Muscle of back (tissue), 3 donors: ENCODE measurements at regions not wholly inside any gene's neighbourhood (a gene's known extent, or its start where the extent isn't known, plus 50 kb on each side); places are given as distances from the start of the nearest gene placed in this dataset.

Experiments
- DNase-seq, 3 donors: peaks; one replicate each; pipeline versions ENCODE4 v3.0.0 to v3.0.0-alpha.2; 2013

DNA sequence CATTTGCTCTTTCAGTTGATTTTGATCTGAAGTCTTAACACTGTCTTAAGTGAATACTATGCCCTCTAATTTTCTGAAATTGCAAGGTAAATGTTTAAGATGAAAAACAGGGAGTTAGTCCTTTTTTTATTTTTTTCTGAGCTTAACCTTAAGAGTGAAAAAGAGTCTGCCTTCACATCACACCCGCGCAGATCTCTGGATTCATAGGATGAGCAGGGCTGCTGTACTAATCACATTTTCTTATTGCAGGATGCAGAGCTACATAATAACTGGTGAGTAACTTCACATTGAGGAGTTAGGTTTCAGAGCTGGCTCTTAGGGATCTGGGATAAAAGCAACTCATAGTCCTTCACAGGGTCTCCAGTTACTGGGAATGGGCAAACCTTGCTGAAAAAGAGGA is 188.7 kb upstream of the ATP1B1 start:
- no peak for DNase-seq

DNA sequence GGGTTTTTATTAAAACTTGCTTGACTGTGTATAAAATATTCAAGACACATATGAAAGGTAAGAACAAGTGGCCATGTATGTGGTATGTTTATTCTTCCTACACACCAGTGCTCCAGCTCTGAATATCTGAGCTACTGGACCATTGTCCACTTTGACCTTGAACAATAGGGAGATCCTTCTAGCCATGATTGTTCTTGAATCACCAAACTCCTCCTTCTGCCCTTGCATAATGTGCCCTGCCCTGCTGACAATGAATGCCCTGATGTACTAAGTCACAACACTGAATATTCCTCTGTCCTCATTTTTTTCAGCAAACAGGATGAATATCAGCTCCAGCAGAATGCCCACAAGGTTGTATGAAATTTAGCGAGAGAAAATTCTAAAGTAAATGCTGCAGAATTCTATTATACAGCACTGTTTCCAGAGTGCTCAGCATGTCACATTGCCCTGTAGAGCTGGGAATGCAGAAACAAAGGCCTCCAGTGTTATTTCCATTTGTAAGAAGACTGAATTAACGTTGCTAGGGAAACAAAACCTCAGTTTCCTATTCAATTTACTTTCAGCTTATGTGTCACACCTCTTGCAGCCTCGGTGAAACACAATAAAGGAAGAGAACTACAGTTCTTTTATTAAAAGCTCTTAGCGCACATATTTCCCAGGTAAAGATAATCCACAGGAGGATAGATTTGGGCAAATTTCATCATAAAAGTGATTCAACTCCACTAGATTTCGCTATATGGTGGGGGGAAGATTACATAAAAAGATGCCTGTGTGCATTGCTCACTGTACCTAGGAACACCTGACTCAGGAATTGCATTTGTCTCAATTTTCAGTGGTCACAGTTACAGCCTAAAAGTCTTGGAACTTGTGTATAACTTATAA is 187.4 kb upstream of the ATP1B1 start:
- no peak for DNase-seq

DNA sequence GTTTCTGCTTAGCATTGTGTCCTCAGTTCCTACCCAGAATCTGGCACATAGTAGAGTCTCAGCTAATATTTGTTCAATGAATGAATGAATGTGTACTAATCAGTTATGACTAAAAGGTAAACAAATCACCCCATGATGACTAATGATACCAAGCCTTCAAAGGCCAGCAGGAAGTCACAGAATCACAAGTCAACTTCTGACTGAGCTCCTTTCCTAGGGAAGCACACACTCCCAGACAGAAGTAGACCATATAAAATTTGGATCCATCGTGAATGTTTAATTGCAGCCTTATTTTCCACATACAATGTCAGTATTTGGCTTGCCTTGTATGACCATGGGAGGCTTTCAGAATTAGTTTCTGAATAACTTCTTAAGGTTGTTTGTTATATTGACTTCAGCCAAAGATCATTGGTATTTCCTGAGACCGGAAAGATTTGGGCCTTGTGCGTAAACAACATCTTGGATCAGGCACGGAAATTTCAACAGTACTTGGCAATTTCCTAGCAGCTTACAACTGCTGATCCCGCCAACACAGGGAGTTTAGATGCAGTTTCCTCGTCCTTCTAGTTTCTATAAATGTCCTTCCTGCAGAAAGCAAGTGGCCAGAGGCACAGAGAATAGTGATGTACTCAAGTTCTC is 185.9 kb upstream of the ATP1B1 start:
- DNase-seq = peak in 2 of 3 donors; percentile 14 to 68

DNA sequence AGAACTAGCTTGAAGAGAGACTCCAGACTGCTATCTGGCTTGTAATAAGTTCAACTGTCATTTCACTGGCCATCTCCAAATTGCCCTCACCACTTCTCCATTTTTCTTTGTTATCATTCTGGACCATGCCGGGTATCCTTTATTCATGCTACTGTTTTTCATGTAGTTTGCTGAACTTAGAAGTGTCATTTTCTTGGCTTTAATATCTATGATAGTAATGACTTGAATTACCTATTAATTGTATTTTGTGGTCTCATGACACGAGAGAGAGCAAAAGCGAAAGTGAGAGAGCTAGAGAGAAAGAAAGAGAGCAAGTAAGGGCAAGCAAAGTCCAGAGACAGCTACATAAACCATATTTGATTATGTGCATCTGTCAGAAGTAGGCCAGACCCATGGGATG is 184.9 kb upstream of the ATP1B1 start:
- DNase-seq = no peak

DNA sequence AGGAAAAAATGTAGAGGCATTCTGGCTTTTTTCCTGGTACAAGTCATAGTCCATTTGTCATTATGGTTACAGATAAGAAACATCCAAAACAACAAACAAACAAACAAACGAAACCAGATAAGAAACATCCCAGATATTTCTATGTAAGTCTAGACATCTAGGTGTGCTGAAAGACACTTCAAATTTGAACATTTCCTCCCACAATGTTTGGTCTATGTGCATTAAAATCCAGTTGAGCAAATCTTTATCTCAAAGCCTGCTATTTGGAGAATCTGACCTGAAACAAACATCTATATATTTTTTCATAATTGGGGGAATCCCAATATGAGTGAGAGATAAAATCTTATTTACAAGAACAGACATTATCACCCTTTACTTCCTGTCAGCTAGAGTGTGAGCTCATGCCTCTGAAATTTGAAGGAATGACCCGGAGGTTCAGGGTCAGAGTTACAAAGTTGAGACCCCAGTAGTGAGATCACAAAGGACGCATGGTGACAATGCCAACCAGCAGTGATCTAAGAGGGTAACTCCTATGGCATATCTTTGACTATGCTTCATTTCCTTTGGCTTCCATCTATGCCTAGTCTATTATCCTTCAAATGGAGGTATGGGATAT is 182.9 kb upstream of the ATP1B1 start:
- no peak for DNase-seq

DNA sequence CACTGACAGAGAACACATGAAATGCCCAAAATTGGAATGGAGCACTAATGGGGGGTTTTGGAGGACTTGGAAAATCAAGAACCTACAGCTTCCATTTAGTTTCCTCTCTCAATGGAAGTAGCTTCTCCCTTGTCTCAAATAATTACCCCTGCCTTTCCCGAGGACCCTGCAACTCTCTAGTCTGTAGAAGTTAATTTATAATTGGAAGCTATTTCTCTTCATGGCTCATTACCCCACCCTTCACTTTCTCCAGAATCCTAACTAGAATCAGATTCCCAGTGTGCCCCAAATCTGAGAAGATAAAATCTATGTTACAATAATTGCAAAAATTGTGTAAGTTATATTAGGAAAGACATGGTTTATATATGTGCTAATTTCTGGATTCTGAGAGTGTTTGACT is 181.5 kb upstream of the ATP1B1 start:
- DNase-seq = no peak

DNA sequence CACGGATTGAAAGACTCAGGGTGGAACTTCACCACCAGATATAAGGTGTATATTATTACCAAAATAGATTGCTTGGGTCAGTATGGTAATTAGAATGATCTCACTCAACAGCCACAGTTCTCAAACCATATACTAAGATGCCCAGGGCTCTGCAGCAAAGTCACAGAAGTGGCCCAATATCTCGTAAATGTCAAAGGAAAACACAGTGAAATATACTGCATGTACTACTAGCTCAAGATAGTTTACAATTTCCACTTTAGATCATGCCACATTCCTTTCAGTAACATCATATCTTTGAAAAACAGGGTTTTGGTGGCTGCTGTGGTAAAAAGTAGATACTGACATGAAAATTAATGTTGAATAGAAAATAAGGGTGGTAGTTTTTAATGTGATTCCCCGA is 180.3 kb upstream of the ATP1B1 start:
- DNase-seq = no peak

DNA sequence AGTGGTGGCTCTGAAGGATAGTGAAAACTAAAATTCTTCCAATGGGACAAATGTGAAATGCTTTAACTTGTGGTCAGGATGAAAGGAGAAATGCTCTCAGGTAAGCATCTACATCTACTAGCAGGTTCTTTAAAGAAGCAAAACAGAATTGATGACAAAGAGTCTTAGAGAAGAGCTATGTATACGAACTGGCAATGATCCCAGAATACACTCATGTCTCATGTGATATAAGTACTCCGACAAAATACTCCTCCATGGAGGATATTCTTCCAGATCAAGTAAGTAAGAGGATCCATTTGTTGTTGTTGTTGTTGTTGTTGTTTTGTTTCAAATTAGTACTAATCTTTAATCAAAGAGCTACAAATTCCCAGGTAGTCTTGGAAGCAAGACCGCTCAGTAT is 174.0 kb upstream of the ATP1B1 start:
- peak in 1 of 3 donors; percentile 39 for DNase-seq

DNA sequence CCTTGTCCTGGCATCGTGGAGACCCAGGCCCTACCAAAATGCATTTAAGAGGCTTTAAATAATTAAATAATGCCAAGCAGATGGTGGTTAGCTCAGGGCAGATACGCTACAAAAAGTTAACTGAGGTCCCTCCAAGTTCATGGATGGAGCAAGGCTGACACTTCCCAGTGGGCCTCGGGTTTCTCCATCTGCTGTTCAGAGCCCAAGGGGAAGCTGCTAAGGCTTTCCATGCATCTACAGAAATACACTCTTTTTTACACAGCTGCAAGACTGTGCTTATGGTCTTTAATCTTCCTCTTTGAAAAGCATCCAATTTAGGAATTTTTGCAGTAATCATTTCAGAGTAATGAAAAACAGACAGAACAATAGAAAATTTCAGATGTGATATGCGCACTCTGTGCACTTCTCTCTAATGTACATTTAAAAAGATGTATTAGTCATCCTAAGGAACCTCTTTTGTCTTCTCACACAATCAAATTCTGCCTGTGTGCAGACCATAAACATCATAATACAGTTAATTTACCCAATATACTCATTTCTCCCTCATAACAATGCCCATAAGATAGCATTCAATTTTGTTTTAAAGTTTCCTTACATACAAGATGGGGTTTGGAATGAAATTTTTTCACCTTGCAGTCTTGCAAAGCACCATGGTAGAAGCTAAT is 173.2 kb upstream of the ATP1B1 start:
- peak; percentile 18 to 76 (median 29) for DNase-seq

DNA sequence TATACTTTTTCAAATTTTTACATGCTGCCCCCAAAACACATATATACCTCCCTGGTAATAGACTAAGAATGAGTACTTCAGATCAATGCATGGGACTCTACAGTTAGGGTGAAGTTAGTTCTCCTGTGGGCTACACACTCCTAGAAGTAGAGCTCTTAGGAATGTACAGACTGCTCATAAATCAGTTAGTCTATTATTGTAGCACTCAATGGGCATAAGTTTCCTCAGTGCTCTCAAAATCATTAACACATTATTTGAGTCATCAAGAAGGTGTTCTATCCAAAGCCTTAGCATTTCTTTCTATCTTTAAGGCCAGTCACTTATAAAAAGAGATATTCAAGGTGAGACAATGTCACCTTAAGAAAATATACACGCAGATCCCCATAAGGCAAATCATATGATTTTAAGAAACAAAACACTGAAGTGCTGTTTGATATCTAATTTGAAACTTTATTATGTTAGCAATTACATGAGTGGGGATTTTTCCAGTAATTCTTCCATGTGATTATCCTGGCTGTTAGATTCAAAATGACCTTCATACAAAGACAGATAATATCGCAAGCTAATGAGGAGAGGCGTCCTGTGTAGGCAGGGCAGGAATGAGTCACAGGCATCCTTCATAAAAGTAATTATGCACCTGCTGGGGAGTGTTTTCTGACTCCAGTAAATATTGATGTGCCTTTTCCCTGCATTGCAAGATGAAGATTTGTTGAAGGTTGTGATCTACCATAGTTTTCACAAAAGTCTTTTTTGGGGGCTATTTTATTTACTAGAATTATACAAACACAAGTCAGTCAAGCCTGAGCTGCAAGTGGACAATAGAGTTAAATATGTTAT is 167.2 kb upstream of the ATP1B1 start:
- DNase-seq = no peak

DNA sequence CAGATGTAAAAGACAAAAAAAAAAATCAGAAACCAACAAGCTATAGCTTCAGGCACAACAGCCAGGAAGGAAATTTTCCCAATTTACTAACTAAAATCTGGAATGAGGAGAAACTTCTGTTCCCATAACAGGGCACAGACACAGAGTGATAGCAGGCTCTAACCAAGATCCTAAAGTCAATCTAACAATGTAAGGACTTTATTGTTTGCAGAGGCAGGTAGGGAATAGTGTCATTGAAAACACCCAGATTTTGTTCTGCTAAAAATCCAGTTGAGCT is 166.6 kb upstream of the ATP1B1 start:
- no peak for DNase-seq

DNA sequence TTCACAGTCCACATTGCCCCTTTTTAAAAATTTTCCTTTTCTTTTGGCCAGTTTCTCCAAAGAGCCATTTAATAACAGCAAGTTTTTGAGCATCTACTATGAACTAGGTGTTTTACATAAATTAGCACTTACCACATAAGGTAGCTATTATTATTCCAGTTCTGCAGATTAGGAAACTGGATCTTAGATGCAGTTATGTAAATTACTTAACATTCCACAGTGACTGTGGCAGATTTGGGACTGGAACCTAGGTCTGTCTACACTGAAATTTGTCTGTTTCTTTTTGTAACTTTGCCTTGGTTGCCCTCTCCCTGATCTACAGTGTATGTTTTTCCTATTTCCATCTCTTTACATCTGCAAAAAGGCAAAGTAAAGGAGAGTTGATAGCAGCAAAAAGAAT is 164.8 kb upstream of the ATP1B1 start:
- DNase-seq = no peak

DNA sequence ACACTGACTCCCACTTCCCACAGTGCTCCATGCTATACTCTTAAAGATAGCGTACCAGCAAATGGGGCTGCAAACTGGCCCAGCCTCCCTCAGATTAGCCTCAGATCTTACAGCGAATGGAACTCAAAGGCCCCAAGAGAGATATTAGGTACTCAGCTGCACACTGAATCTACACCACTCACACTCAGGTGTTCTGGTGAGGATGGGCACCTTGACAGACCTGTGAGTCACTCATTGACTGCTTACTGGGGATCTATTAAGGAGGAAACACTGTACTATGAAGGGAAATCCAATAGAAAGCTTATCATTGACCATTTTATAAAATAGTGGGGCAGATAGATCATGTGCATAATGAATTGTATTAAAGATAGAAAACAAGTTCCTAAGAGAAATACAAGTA is 164.3 kb upstream of the ATP1B1 start:
- no peak for DNase-seq

DNA sequence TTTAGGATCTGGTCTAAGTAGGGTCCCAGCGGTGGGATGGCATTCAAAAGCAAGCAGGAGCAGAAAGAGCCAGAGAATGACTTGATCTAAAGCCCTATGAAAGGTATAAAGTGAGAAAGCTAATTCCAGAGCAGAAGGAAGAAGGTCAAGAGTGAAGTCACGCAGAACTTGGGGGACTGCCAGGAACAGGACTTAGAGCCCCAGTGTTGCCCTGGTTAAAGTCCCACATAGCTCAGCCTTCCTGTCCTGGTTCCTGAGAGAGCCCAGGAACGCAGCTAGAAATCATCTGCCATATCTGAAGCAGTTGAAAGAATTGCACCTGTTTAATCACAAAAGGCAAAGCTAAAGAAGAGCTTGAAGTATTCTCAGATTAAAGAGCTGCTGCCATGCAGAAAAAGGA is 160.6 kb upstream of the ATP1B1 start:
- DNase-seq = peak in 2 of 3 donors; percentile 14 to 36

DNA sequence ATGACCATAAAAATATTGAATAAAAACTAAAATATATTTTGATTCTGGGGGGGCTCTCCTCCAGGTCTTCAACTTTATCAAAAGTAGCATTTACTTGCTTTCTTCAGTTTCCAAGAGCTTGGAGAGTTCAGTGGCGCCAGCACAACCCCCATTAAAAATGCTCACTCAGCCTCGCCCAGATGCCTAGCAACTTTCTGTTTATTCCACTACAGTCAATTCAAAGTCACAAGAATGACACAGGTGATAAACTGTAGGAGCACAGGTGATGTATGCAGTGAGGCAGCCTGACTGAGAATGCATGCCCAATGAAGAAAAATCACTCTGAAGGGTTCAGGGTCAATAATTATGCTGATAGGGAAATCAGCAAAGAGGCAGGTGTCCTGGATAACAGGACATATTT is 159.4 kb upstream of the ATP1B1 start:
- no peak for DNase-seq

DNA sequence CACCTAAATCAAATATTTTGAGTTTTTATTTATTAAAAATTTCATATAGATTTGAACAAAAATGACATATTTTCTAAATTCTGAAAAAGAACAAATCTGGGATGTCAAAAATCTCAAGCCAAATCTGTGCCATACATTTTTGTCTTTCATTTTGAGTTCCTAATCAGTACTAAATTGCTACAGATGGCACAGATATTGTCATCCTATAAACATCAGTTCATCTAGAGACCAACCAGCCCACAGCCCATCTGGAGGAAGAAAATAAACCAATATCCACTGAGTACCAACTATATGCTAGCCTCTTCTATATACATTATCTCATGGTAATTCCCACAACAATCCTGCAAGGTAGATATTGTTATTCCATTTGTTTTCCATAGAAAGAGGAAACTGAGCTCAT is 156.8 kb upstream of the ATP1B1 start:
- no peak for DNase-seq

DNA sequence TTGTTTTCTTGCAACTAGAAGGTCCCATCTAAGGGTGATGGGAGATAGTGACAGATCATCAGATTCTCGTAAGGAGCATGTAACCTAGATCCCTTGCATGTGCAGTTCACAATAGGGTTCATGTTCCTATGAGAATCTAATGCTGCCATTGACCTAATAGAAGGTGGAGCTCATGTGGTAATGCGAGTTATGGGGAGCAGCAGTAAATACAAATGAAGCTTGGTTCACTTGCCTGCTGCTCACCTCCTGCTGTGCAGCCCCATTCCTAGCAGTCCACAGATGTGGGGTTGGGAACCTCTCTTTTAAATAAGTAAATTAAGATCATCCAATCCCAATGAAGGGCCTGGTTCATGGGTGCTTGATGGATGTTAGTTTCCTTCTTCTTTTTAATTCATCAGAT is 148.7 kb upstream of the ATP1B1 start:
- no peak for DNase-seq

DNA sequence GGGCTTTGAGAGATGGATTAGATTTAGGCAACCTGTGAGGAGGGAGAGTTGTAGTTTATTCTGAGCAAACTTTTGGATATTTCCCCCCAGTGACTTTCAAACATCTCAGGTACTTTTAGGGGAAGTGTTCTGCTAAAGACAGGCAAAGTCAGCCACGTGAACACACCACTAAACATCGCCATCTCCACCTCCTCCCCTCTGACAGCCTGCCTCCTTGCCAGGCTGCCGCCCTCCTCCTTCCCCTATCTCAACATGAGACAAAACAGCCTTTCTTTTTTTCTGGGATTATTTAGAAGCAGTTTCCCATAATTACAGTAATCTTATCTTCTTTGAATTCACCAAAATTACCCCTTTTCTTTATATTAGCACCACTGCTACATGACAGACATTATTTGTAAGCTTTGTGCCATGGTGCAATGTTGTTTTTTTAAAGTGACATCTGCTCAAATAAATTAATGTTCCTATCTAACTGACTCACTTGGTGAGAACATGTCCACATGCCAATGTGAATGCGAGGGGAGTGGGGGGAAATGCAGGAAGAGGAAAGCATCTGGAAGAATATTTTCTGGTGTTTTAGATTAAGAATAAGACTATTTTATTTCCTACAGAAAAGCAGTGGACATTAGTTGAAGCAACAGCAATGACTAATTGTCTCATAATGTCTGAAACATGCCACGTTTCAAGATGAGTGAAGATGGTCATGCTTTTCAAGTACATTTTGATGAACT is 147.8 kb upstream of the ATP1B1 start:
- no peak for DNase-seq

DNA sequence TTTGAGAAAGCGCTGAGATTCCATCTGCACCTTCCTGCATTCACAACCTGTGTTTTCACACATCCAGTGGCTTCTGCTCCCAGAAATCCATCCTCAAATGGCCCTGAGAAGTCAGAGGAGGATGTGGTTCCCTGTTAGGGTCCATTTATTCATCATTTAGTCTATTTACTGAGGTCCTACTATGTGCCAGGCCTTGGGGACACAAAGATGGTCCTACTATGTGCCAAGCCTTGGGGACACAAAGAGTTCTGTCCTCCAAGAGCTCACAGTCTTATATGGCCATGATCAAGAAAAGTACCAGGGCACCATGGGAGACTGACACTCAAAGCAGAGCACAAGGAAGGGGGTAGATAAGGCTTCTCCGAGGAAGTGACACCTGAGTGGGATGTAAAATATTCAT is 147.1 kb upstream of the ATP1B1 start:
- no peak for DNase-seq

DNA sequence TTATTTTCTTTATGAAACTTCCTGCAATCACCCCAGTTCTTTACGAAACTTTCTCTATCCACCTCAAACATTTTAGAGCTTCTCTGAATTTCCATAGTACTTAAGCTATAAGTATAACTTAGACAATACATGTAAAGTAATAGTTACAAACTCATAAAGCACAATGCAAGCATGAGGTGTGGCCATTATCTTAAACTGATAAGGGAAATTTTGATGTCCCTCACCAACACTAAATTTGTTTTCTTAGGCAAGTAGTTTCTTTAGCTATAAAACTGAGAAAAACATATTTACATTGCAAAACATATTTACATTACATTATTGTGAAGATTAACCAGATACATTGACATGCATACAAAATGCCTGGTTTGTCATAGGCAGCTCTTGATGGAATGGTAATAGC is 146.4 kb upstream of the ATP1B1 start:
- no peak for DNase-seq

DNA sequence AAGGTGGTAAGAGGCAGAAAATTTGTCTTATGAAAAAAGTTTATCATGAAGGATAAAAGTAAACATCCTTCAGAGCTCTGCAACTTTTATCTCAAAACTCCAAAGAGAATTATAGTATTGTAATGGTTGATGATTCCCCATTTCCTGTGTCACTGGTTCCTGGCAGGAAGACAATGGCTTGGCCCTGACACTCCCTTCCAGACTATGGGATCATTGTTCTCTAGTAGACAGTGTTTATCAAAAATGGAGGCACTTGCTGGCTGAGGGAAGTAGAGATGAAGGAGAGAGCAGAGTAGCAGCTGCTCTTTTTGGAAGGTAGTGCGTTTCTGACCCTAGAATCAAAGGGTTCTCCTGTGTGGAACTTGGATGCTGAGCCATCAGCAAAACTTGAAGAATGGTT is 145.9 kb upstream of the ATP1B1 start:
- no peak for DNase-seq
